Progenitor cell of endocrine pancreas (in vitro differentiated cells): ENCODE measurements at regions not wholly inside any gene's neighbourhood (a gene's known extent, or its start where the extent isn't known, plus 50 kb on each side); places are given as distances from the start of the nearest gene placed in this dataset.

Source experiments
- DNase-seq: peaks from one replicate; pipeline ENCODE4 v3.0.0; 2021; ENCODE audit warnings: low spot score; ENCODE audit not compliant: unreplicated experiment
- H3K27ac Mint-ChIP-seq: 2 replicates; pipeline ENCODE4 v1.8.0; 2021; ENCODE audit warnings: mild to moderate bottlenecking, moderate library complexity, mixed read lengths
- H3K27me3 Mint-ChIP-seq: 2 replicates; pipeline ENCODE4 v1.8.0; 2021; ENCODE audit warnings: mixed read lengths
- H3K36me3 Mint-ChIP-seq: 2 replicates; pipeline ENCODE4 v1.8.0; 2022; ENCODE audit warnings: mixed read lengths; ENCODE audit not compliant: insufficient read depth
- H3K4me1 Mint-ChIP-seq: 2 replicates; pipeline ENCODE4 v1.8.0; 2021; ENCODE audit warnings: low read depth, mixed read lengths
- H3K4me3 Mint-ChIP-seq: 2 replicates; pipeline ENCODE4 v1.8.0; 2021; ENCODE audit warnings: low read depth, mild to moderate bottlenecking, moderate library complexity, mixed read lengths
- H3K9me3 Mint-ChIP-seq: 2 replicates; pipeline ENCODE4 v1.8.0; 2021; ENCODE audit warnings: low read depth, mixed read lengths
- CTCF ChIP-seq: fragments of 200-600 bp; sonication (generic); IDR thresholded peaks from one replicate; pipeline ENCODE4 v1.5.0; 2021; ENCODE audit warnings: antibody characterized with exemption, mild to moderate bottlenecking; ENCODE audit not compliant: unreplicated experiment

- Mint-ChIP-seq H3K36me3 (no peaks in the 10 kb centered on the region), H3K27me3 (peaks cover 3% of the 10 kb centered on the region), H3K9me3 (no peaks in the 10 kb centered on the region), H3K4me1 (peaks cover 29% of the 10 kb centered on the region), H3K27ac (peak overlapping the region; percentile 12), H3K4me3 (no peak overlapping the region)
- no peak for TF ChIP-seq CTCF
- DNase-seq = no peak
Measured at GRCh38 chr18:26757263-26758019, 108.1 kb downstream of the AQP4 start.

GRCh38 chr18:26756556-26756955 is 109.0 kb downstream of the AQP4 start:
- H3K27me3 Mint-ChIP-seq = peaks cover 3% of the 10 kb centered on the region
- no peak overlapping the region for H3K4me3 Mint-ChIP-seq
- peaks cover 29% of the 10 kb centered on the region for H3K4me1 Mint-ChIP-seq
- no peaks in the 10 kb centered on the region for H3K9me3 Mint-ChIP-seq
- H3K36me3 Mint-ChIP-seq = no peaks in the 10 kb centered on the region
- H3K27ac Mint-ChIP-seq = no peak overlapping the region
- DNase-seq = no peak
- TF ChIP-seq CTCF = no peak

- Mint-ChIP-seq H3K9me3 (no peaks in the 10 kb centered on the region), H3K4me1 (peaks cover 11% of the 10 kb centered on the region), H3K27me3 (peaks cover 3% of the 10 kb centered on the region), H3K27ac (no peak overlapping the region), H3K4me3 (no peak overlapping the region), H3K36me3 (no peaks in the 10 kb centered on the region)
- no peak for DNase-seq
- no peak for TF ChIP-seq CTCF
Measured at GRCh38 chr18:26746826-26747475, 118.6 kb downstream of the AQP4 start.

- no peak for TF ChIP-seq CTCF
- Mint-ChIP-seq H3K27ac (no peak overlapping the region), H3K27me3 (peaks cover 3% of the 10 kb centered on the region), H3K4me1 (peaks cover 11% of the 10 kb centered on the region), H3K9me3 (no peaks in the 10 kb centered on the region), H3K36me3 (no peaks in the 10 kb centered on the region), H3K4me3 (no peak overlapping the region)
- no peak for DNase-seq
Measured at GRCh38 chr18:26746398-26746797, 119.1 kb downstream of the AQP4 start.

- no peak for DNase-seq
- H3K4me1 Mint-ChIP-seq = peaks cover 12% of the 10 kb centered on the region
- no peak overlapping the region for H3K27ac Mint-ChIP-seq
- H3K27me3 Mint-ChIP-seq = peaks cover 3% of the 10 kb centered on the region
- TF ChIP-seq CTCF = no peak
- H3K36me3 Mint-ChIP-seq = no peaks in the 10 kb centered on the region
- no peak overlapping the region for H3K4me3 Mint-ChIP-seq
- no peaks in the 10 kb centered on the region for H3K9me3 Mint-ChIP-seq
Measured at GRCh38 chr18:26745288-26746181, 120.0 kb downstream of the AQP4 start.
